GM12878 (cell line): ENCODE measurements at regions not wholly inside any gene's neighbourhood (a gene's known extent, or its start where the extent isn't known, plus 50 kb on each side); places are given as distances from the start of the nearest gene placed in this dataset.

ENCODE experiments used
- CBX3 ChIP-seq: fragments of 200-600 bp; sonication (generic); IDR thresholded peaks from 2 replicates; pipeline ENCODE4 v1.6.1; 2016; ENCODE audit warnings: low read depth, borderline replicate concordance
- EP300 ChIP-seq, 2 experiments: fragments of 150-350 bp in 1 of 2; IDR thresholded peaks; 2 replicates each; pipeline ENCODE4 v1.6.1; 2011 to 2012; ENCODE audit warnings: low read depth in 2 of 2, low read length in 2 of 2, borderline replicate concordance in 1 of 2, improper control_type of control experiment in 1 of 2, inconsistent platforms in 1 of 2; ENCODE audit not compliant: control insufficient read depth in 1 of 2
- EZH2 ChIP-seq: IDR thresholded peaks from 2 replicates; pipeline ENCODE4 v1.6.1; 2012; ENCODE audit warnings: low read depth, mild to moderate bottlenecking, control low read depth, inconsistent platforms, low read length, borderline replicate concordance; ENCODE audit not compliant: control insufficient read depth
- GABPA ChIP-seq: IDR thresholded peaks from 2 replicates; pipeline ENCODE4 v1.6.1; 2014; ENCODE audit warnings: antibody characterized with exemption, low read depth, mild to moderate bottlenecking, inconsistent platforms
- KDM1A ChIP-seq: fragments of 200-600 bp; sonication (generic); IDR thresholded peaks from 2 replicates; pipeline ENCODE4 v1.6.1; 2016; ENCODE audit warnings: borderline replicate concordance
- MEF2A ChIP-seq: IDR thresholded peaks from 2 replicates; pipeline ENCODE4 v1.6.1; 2011; ENCODE audit warnings: low read depth, mild to moderate bottlenecking, low read length, moderate library complexity; ENCODE audit not compliant: insufficient read depth
- POLR2A ChIP-seq: IDR thresholded peaks from 2 replicates; pipeline ENCODE4 v1.6.1; 2011; ENCODE audit warnings: low read depth, mild to moderate bottlenecking, low read length
- SMC3 ChIP-seq: IDR thresholded peaks from 2 replicates; pipeline ENCODE4 v1.6.1; 2011; ENCODE audit warnings: low read length, improper control_type of control experiment, borderline replicate concordance
- TF ChIP-seq, protein P1 (sequence below): IDR thresholded peaks from 2 replicates; pipeline ENCODE4 v1.6.1; 2012; ENCODE audit warnings: improper control_type of control experiment, low read depth, low read length; ENCODE audit not compliant: insufficient replicate concordance

DNA sequence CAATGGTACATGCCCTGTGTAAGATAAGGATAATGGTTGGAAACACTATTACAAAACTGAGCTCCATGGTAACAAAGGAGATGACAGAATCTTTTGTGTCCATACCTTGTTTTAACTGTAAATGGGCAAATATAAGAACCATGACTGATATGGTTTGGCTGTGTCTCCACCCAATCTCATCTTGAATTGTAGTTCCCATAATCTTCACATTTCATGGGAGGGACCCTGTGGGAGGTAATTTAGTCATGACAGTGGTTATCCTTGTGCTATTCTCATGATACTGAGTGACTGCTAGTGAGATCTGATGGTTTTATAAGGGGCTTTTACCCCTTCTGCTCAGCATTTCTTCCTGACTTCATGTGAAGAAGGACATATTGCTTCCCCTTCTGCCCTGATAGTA lies 211.7 kb upstream of the RGPD4 start:
- TF ChIP-seq GABPA: no peak
- no peak for TF ChIP-seq MEF2A
- TF ChIP-seq, protein P1, sequence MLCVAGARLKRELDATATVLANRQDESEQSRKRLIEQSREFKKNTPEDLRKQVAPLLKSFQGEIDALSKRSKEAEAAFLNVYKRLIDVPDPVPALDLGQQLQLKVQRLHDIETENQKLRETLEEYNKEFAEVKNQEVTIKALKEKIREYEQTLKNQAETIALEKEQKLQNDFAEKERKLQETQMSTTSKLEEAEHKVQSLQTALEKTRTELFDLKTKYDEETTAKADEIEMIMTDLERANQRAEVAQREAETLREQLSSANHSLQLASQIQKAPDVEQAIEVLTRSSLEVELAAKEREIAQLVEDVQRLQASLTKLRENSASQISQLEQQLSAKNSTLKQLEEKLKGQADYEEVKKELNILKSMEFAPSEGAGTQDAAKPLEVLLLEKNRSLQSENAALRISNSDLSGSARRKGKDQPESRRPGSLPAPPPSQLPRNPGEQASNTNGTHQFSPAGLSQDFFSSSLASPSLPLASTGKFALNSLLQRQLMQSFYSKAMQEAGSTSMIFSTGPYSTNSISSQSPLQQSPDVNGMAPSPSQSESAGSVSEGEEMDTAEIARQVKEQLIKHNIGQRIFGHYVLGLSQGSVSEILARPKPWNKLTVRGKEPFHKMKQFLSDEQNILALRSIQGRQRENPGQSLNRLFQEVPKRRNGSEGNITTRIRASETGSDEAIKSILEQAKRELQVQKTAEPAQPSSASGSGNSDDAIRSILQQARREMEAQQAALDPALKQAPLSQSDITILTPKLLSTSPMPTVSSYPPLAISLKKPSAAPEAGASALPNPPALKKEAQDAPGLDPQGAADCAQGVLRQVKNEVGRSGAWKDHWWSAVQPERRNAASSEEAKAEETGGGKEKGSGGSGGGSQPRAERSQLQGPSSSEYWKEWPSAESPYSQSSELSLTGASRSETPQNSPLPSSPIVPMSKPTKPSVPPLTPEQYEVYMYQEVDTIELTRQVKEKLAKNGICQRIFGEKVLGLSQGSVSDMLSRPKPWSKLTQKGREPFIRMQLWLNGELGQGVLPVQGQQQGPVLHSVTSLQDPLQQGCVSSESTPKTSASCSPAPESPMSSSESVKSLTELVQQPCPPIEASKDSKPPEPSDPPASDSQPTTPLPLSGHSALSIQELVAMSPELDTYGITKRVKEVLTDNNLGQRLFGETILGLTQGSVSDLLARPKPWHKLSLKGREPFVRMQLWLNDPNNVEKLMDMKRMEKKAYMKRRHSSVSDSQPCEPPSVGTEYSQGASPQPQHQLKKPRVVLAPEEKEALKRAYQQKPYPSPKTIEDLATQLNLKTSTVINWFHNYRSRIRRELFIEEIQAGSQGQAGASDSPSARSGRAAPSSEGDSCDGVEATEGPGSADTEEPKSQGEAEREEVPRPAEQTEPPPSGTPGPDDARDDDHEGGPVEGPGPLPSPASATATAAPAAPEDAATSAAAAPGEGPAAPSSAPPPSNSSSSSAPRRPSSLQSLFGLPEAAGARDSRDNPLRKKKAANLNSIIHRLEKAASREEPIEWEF: no peak
- TF ChIP-seq CBX3: no peak
- TF ChIP-seq KDM1A: no peak
- no peak for TF ChIP-seq POLR2A
- no peak for TF ChIP-seq SMC3
- TF ChIP-seq EZH2: no peak
- no peak for TF ChIP-seq EP300 (IDR thresholded peaks at IDR 0.05; ENCODE audit: borderline replicate concordance in 1 of 2, control insufficient read depth in 1 of 2, low read depth in 2 of 2, low read length in 2 of 2)
